HEK293 (cell line): ENCODE measurements at regions not wholly inside any gene's neighbourhood (a gene's known extent, or its start where the extent isn't known, plus 50 kb on each side); places are given as distances from the start of the nearest gene placed in this dataset.

Experiments
- CTCF ChIA-PET: fragments of 350-600 bp; formaldehyde crosslinking; extraction: SDS; loops from one replicate; lab custom pipeline; 2021; ENCODE audit warnings: antibody characterized with exemption; lab: Yijun Ruan, JAX
- POLR2A ChIA-PET: fragments of 300-600 bp; formaldehyde crosslinking; extraction: SDS; loops from one replicate; lab custom pipeline; 2020; ENCODE audit warnings: antibody characterized with exemption, inconsistent platforms; lab: Yijun Ruan, JAX
- H3K27ac ChIP-seq: fragments of 200-500 bp; sonication (Bioruptor generic); 2 replicates; pipeline ENCODE4 v1.5.1; 2014; ENCODE audit warnings: low read depth, low read length, control low read depth, inconsistent platforms; ENCODE audit errors: extremely low read depth
- H3K36me3 ChIP-seq, 2 experiments: fragments of 200-500 bp in 1 of 2; sonication (Bioruptor generic) in 1 of 2; 1 replicate in 1 of 2; 2 replicates in 1 of 2; pipeline ENCODE4 v1.5.1; 2014 to 2017; ENCODE audit warnings: inconsistent platforms in 2 of 2, low read length in 2 of 2; ENCODE audit not compliant: control insufficient read depth in 2 of 2, insufficient read depth in 1 of 2
- H3K4me1 ChIP-seq: fragments of 200-500 bp; sonication (Bioruptor generic); 2 replicates; pipeline ENCODE4 v1.5.1; 2014; ENCODE audit warnings: mild to moderate bottlenecking, low read length, inconsistent platforms; ENCODE audit not compliant: control insufficient read depth, insufficient read depth
- H3K4me3 ChIP-seq: 2 replicates; pipeline ENCODE4 v1.5.1; 2011; ENCODE audit warnings: low read depth, mild to moderate bottlenecking, control low read depth, low read length, moderate library complexity
- H3K9me3 ChIP-seq: fragments of 200-500 bp; sonication (Bioruptor generic); 2 replicates; pipeline ENCODE4 v1.5.1; 2014; ENCODE audit warnings: low read depth, low read length, inconsistent platforms; ENCODE audit not compliant: control insufficient read depth, insufficient read depth
- ELK4 ChIP-seq: IDR thresholded peaks from 2 replicates; pipeline ENCODE4 v1.6.1; 2011; ENCODE audit warnings: mild to moderate bottlenecking, low read depth, low read length, borderline replicate concordance
- GLI2 ChIP-seq: fragments of 450-650 bp; formaldehyde crosslinking; IDR thresholded peaks from 2 replicates; pipeline ENCODE4; 2017; ENCODE audit warnings: missing biosample characterization, missing genetic modification characterization, low read depth, borderline replicate concordance
- GLIS1 ChIP-seq: fragments of 450-650 bp; formaldehyde crosslinking; IDR thresholded peaks from 2 replicates; pipeline ENCODE4 v1.5.1; 2016; ENCODE audit warnings: missing biosample characterization, missing genetic modification characterization
- IKZF3 ChIP-seq: fragments of 450-650 bp; IDR thresholded peaks from 2 replicates; pipeline ENCODE4 v1.5.0; 2018; ENCODE audit warnings: missing biosample characterization, mild to moderate bottlenecking, missing genetic modification characterization, moderate library complexity
- KLF17 ChIP-seq: fragments of 450-650 bp; formaldehyde crosslinking; IDR thresholded peaks from 2 replicates; pipeline ENCODE4 v1.5.1; 2016; ENCODE audit warnings: missing biosample characterization, missing genetic modification characterization
- PRDM4 ChIP-seq: fragments of 450-650 bp; formaldehyde crosslinking; IDR thresholded peaks from 2 replicates; pipeline ENCODE4 v1.5.1; 2017; ENCODE audit warnings: missing biosample characterization, missing genetic modification characterization
- SALL2 ChIP-seq: fragments of 450-650 bp; formaldehyde crosslinking; IDR thresholded peaks from 2 replicates; pipeline ENCODE4 v1.5.0; 2017; ENCODE audit warnings: missing biosample characterization, mild to moderate bottlenecking, missing genetic modification characterization, borderline replicate concordance
- ZBTB11 ChIP-seq: fragments of 450-650 bp; formaldehyde crosslinking; conservative IDR thresholded peaks from 2 replicates; pipeline ENCODE4 v1.5.1; 2016; ENCODE audit warnings: low read depth, missing biosample characterization, missing genetic modification characterization
- ZBTB49 ChIP-seq: fragments of 450-650 bp; formaldehyde crosslinking; IDR thresholded peaks from 2 replicates; pipeline ENCODE4 v1.5.1; 2016; ENCODE audit warnings: missing biosample characterization, missing genetic modification characterization, low read depth
- ZBTB7A ChIP-seq: fragments of 450-650 bp; formaldehyde crosslinking; IDR thresholded peaks from 2 replicates; pipeline ENCODE4 v1.5.1; 2016; ENCODE audit warnings: low read depth, missing biosample characterization, missing genetic modification characterization
- ZNF24 ChIP-seq: fragments of 450-650 bp; formaldehyde crosslinking; IDR thresholded peaks from 2 replicates; pipeline ENCODE4 v1.5.1; 2016; ENCODE audit warnings: missing biosample characterization, missing genetic modification characterization
- ZNF366 ChIP-seq: fragments of 450-650 bp; formaldehyde crosslinking; conservative IDR thresholded peaks from 2 replicates; pipeline ENCODE4 v1.5.1; 2016; ENCODE audit warnings: missing biosample characterization, missing genetic modification characterization
- ZNF48 ChIP-seq: fragments of 450-650 bp; formaldehyde crosslinking; IDR thresholded peaks from 2 replicates; pipeline ENCODE4 v1.5.1; 2016; ENCODE audit warnings: missing biosample characterization, missing genetic modification characterization
- ZNF580 ChIP-seq: fragments of 450-650 bp; formaldehyde crosslinking; IDR thresholded peaks from 2 replicates; pipeline ENCODE4 v1.5.1; 2016; ENCODE audit warnings: missing biosample characterization, missing genetic modification characterization
- ZNF629 ChIP-seq: fragments of 450-650 bp; formaldehyde crosslinking; IDR thresholded peaks from 2 replicates; pipeline ENCODE4 v1.5.1; 2017; ENCODE audit warnings: missing biosample characterization, missing genetic modification characterization
- ZNF747 ChIP-seq: fragments of 450-650 bp; formaldehyde crosslinking; IDR thresholded peaks from 2 replicates; pipeline ENCODE4 v1.5.1; 2016; ENCODE audit warnings: missing biosample characterization, missing genetic modification characterization
- ZNF776 ChIP-seq: fragments of 450-650 bp; formaldehyde crosslinking; IDR thresholded peaks from 2 replicates; pipeline ENCODE4 v1.5.0; 2017; ENCODE audit warnings: missing biosample characterization, missing genetic modification characterization, borderline replicate concordance
- ZNF837 ChIP-seq: fragments of 450-650 bp; formaldehyde crosslinking; IDR thresholded peaks from 2 replicates; pipeline ENCODE4 v1.5.1; 2016; ENCODE audit warnings: missing biosample characterization, missing genetic modification characterization
- ZSCAN16 ChIP-seq: fragments of 450-650 bp; formaldehyde crosslinking; IDR thresholded peaks from 2 replicates; pipeline ENCODE4 v1.5.1; 2016; ENCODE audit warnings: missing biosample characterization, missing genetic modification characterization

- Histone ChIP-seq H3K36me3 (no peaks in the 10 kb centered on the region), H3K4me3 (no peak overlapping the region), H3K27ac (no peak overlapping the region), H3K9me3 (no peaks in the 10 kb centered on the region), H3K4me1 (no peaks in the 10 kb centered on the region)
- CTCF ChIA-PET, result no interaction called here
- TF ChIP-seq GLIS1 (tag by site-specific recombination) (no peak), KLF17 (no peak), PRDM4 (tag by site-specific recombination) (no peak), ZNF580 (no peak), ZBTB7A (no peak), ELK4 (no peak), ZNF776 (tag by site-specific recombination) (no peak), ZNF747 (tag by site-specific recombination) (no peak), ZNF24 (tag by site-specific recombination) (no peak), IKZF3 (tag by site-specific recombination) (no peak), GLI2 (tag by site-specific recombination) (no peak), ZNF366 (no peak), ZBTB11 (tag by site-specific recombination) (no peak), ZNF48 (tag by site-specific recombination) (no peak), ZNF629 (tag by site-specific recombination) (no peak), ZNF837 (no peak), SALL2 (tag by site-specific recombination) (no peak), ZBTB49 (no peak), ZSCAN16 (tag by site-specific recombination) (no peak)
- TF ChIP-seq, all 188 proteins: peak for 0
- POLR2A ChIA-PET, result no interaction called here
Observed at GRCh38 chrX:33840176-33840575, 291.9 kb downstream of the FAM47A start.
